ENCODE measurements at regions not wholly inside any gene's neighbourhood (a gene's known extent, or its start where the extent isn't known, plus 50 kb on each side); places are given as distances from the start of the nearest gene placed in this dataset.

GRCh38 chr17:77470330-77470786 is 329.6 kb downstream of the SEC14L1 start:
- H3K27me3 ChIP-seq (ENCODE audit: insufficient read depth, low read depth) = no peaks in the 10 kb centered on the region
- no peaks in the 10 kb centered on the region for H3K9me3 ChIP-seq (ENCODE audit: insufficient read depth, low read depth)
- no peak for DNase-seq
- POLR2A ChIA-PET (ENCODE audit: unreplicated experiment) = no interaction called here
- CTCF ChIA-PET = no interaction called here
- TF ChIP-seq CTCF (conservative IDR thresholded peaks at IDR 0.05) (no peak), EZH2 (IDR thresholded peaks at IDR 0.05; ENCODE audit: low read depth) (no peak)
- H3K36me3 ChIP-seq (ENCODE audit: low read depth) = no peaks in the 10 kb centered on the region
- no peaks in the 10 kb centered on the region for H3K9me2 ChIP-seq (ENCODE audit: insufficient read depth)
- peaks cover 2% of the 10 kb centered on the region; the same call in 1 of the 2 replicates for H3K79me2 ChIP-seq (ENCODE audit: low read depth)
- no peaks in the 10 kb centered on the region for H3F3A ChIP-seq (ENCODE audit: insufficient read depth, low read depth)
- no peak overlapping the region for H3K4me2 ChIP-seq
- H3K4me1 ChIP-seq (replicated peaks; ENCODE audit: insufficient read depth) = peaks cover 6% of the 10 kb centered on the region; the same call in 1 of the 2 replicates
- BruUV-seq (replicated peaks) = no TSS peak
- H3K4me3 ChIP-seq = no peak overlapping the region
- intact Hi-C loops (cut with micrococcal nuclease; ENCODE audit: unreplicated experiment) = loop anchor here (5.0 kb wide), 1 partner anchor 138 kb away; no protein-coding TSS in a partner anchor
- H2AFZ ChIP-seq = no peak overlapping the region
- H3K27ac ChIP-seq = no peak overlapping the region
- peaks cover 65% of the 10 kb centered on the region for H4K20me1 ChIP-seq (ENCODE audit: insufficient read depth)

GRCh38 chr17:77470800-77471733 is 330.3 kb downstream of the SEC14L1 start:
- Histone ChIP-seq H3K27me3 (ENCODE audit: insufficient read depth, low read depth) (no peaks in the 10 kb centered on the region), H3K9me3 (ENCODE audit: insufficient read depth, low read depth) (no peaks in the 10 kb centered on the region), H3K27ac (no peak overlapping the region), H3K9me2 (ENCODE audit: insufficient read depth) (no peaks in the 10 kb centered on the region), H3F3A (ENCODE audit: insufficient read depth, low read depth) (no peaks in the 10 kb centered on the region), H2AFZ (no peak overlapping the region), H3K4me1 (replicated peaks; ENCODE audit: insufficient read depth) (peaks cover 6% of the 10 kb centered on the region; the same call in 1 of the 2 replicates), H4K20me1 (ENCODE audit: insufficient read depth) (peaks cover 64% of the 10 kb centered on the region), H3K4me2 (no peak overlapping the region), H3K79me2 (ENCODE audit: low read depth) (peaks cover 3% of the 10 kb centered on the region; the same call in 1 of the 2 replicates), H3K36me3 (ENCODE audit: low read depth) (no peaks in the 10 kb centered on the region), H3K4me3 (no peak overlapping the region)
- intact Hi-C loops (cut with micrococcal nuclease; ENCODE audit: unreplicated experiment) = loop anchor here (5.0 kb wide), 1 partner anchor 139 kb away; no protein-coding TSS in a partner anchor
- no peak for TF ChIP-seq CTCF (conservative IDR thresholded peaks at IDR 0.05)
- no peak for TF ChIP-seq EZH2 (IDR thresholded peaks at IDR 0.05; ENCODE audit: low read depth)
- no TSS peak for BruUV-seq (replicated peaks)
- ChIA-PET POLR2A (ENCODE audit: unreplicated experiment) (no interaction called here), CTCF (no interaction called here)
- DNase-seq = peak in 1 of 2 experiments; percentile 42

- intact Hi-C loops (cut with micrococcal nuclease; ENCODE audit: unreplicated experiment) = loop anchor here (5.0 kb wide), 1 partner anchor 140 kb away; no protein-coding TSS in a partner anchor
- no TSS peak for BruUV-seq (replicated peaks)
- Histone ChIP-seq H3K4me1 (replicated peaks; ENCODE audit: insufficient read depth) (peaks cover 6% of the 10 kb centered on the region; the same call in 1 of the 2 replicates), H3K9me3 (ENCODE audit: insufficient read depth, low read depth) (no peaks in the 10 kb centered on the region), H3K27me3 (ENCODE audit: insufficient read depth, low read depth) (no peaks in the 10 kb centered on the region), H3K9me2 (ENCODE audit: insufficient read depth) (no peaks in the 10 kb centered on the region), H3F3A (ENCODE audit: insufficient read depth, low read depth) (no peaks in the 10 kb centered on the region; the same call in 1 of the 2 replicates), H4K20me1 (ENCODE audit: insufficient read depth) (peaks cover 61% of the 10 kb centered on the region), H3K27ac (no peak overlapping the region), H3K4me3 (no peak overlapping the region), H3K36me3 (ENCODE audit: low read depth) (no peaks in the 10 kb centered on the region), H3K79me2 (ENCODE audit: low read depth) (peaks cover 3% of the 10 kb centered on the region; the same call in 1 of the 2 replicates), H2AFZ (no peak overlapping the region), H3K4me2 (no peak overlapping the region)
- ChIA-PET CTCF (no interaction called here), POLR2A (ENCODE audit: unreplicated experiment) (no interaction called here)
- peak in 1 of 2 experiments; percentile 27 for DNase-seq
- TF ChIP-seq EZH2 (IDR thresholded peaks at IDR 0.05; ENCODE audit: low read depth) (no peak), CTCF (conservative IDR thresholded peaks at IDR 0.05) (no peak)
Measured at GRCh38 chr17:77471984-77472461, 331.3 kb downstream of the SEC14L1 start.
